HUES6 (cell line): ENCODE measurements at regions not wholly inside any gene's neighbourhood (a gene's known extent, or its start where the extent isn't known, plus 50 kb on each side); places are given as distances from the start of the nearest gene placed in this dataset.

ENCODE experiments used
- H3K27ac ChIP-seq: 2 replicates; pipeline ENCODE4 v1.7.0; 2013; ENCODE audit warnings: low read depth, mild to moderate bottlenecking, low read length, inconsistent platforms
- H3K27me3 ChIP-seq: 2 replicates; pipeline ENCODE4 v1.6.1; 2013; ENCODE audit warnings: low read length; ENCODE audit not compliant: control insufficient read depth, insufficient read depth
- H3K36me3 ChIP-seq: 2 replicates; pipeline ENCODE4 v1.6.1; 2013; ENCODE audit warnings: low read length; ENCODE audit not compliant: control insufficient read depth, insufficient read depth
- H3K4me1 ChIP-seq: 2 replicates; pipeline ENCODE4 v1.6.1; 2013; ENCODE audit warnings: low read length; ENCODE audit not compliant: control insufficient read depth, insufficient read depth
- H3K4me3 ChIP-seq: 2 replicates; pipeline ENCODE4 v1.5.1; 2013; ENCODE audit warnings: low read depth, low read length
- H3K9ac ChIP-seq: one replicate; pipeline ENCODE4 v1.6.1; 2013; ENCODE audit warnings: mild to moderate bottlenecking, low read length
- H3K9me3 ChIP-seq: 2 replicates; pipeline ENCODE4 v1.6.1; 2013; ENCODE audit warnings: low read depth, low read length; ENCODE audit not compliant: control insufficient read depth, insufficient read depth

DNA sequence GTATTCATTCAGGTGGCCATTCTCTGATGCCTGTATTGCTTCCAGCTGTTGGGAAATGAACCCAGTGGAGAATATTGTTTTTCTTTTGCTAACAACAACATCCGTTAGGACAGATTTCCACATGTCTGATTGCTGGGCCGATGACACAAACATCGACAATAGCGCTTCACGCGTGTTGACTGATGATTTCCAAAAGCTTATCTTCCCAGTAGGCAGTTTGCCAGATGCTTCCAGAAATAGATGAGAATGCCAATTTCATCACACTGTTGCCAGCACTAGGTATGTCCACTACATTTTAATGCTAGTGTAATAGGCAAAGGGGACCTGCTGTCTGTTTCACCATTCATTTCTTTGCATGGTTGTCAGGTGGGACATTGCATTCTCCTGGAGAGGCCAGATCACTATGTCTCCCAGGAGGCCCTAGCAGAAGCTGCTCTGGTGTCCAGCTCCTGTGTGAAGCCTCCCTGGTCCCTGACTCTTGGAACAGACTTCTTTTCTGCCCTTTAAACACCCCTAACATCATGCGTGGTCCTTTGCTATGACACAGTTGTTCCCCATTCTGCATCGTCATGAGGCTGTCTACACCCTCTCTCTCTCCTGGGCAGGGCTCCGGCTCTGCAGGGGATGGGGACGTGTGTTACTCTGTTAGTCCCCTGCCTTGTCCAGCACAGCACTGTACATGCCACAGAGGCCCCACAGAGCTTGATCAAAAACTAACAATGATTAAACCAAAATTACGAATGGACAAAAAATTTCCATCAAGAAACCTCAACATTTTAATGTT, 181.6 kb downstream of the CDH26 start:
- Histone ChIP-seq H3K4me3 (no peak overlapping the region), H3K36me3 (no peaks in the 10 kb centered on the region), H3K9ac (no peak overlapping the region), H3K9me3 (no peaks in the 10 kb centered on the region), H3K4me1 (no peaks in the 10 kb centered on the region), H3K27me3 (no peaks in the 10 kb centered on the region), H3K27ac (no peak overlapping the region)

DNA sequence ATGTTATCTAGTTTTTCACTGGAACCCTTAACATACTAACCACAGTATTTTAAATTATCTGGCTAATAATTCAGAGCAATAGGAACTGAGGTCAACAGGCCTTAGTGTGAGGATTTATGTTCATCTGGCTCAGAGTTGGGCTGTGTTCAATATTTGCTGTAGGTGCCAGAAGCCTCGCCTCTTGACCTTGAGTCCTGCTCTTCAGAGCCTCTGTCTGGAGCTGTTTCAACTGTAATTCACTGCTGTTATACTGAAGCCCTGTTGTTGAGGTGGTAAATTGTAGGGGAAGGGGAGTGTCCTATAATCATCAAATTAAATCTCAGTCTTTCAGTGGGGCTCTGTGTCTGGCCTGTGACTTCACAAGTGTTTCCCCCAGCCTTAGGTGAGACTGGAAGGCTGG, 184.4 kb downstream of the CDH26 start:
- Histone ChIP-seq H3K27ac (no peak overlapping the region), H3K27me3 (no peaks in the 10 kb centered on the region), H3K4me1 (peaks cover 24% of the 10 kb centered on the region), H3K36me3 (no peaks in the 10 kb centered on the region), H3K9me3 (no peaks in the 10 kb centered on the region), H3K4me3 (no peak overlapping the region), H3K9ac (no peak overlapping the region)

DNA sequence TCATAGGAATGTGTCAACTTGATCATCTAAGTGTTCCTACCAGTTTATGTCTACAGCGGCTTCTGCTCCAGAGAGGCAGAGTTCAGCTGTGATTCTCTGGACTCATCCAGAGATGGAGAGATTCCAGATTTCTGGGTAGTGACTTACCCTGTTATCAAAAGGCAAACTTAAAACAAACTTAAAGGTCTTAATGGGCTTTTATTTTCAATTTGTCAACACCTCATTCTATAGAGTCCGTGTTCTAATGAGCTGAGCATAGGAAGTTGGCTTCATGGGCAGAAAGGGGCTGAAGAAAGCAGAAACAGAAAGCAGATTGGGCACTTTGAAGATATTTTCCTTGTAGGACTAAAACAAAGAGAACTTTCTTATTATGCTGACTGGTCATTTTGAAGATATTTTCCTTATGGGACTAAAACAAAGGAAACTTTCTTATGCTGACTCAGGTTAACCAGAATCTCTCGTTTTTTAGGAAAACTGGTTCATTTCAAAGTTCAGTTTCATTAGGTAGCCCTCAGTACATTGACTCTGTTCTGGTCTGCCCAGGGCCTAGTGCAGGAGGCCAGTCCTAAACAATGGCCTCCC, 185.1 kb downstream of the CDH26 start:
- no peak overlapping the region for H3K9ac ChIP-seq
- H3K4me3 ChIP-seq, result no peak overlapping the region
- H3K27me3 ChIP-seq, result no peaks in the 10 kb centered on the region
- H3K27ac ChIP-seq, result no peak overlapping the region
- H3K4me1 ChIP-seq, result peaks cover 24% of the 10 kb centered on the region
- H3K9me3 ChIP-seq, result no peaks in the 10 kb centered on the region; the same call in 1 of the 2 replicates
- H3K36me3 ChIP-seq, result no peaks in the 10 kb centered on the region

DNA sequence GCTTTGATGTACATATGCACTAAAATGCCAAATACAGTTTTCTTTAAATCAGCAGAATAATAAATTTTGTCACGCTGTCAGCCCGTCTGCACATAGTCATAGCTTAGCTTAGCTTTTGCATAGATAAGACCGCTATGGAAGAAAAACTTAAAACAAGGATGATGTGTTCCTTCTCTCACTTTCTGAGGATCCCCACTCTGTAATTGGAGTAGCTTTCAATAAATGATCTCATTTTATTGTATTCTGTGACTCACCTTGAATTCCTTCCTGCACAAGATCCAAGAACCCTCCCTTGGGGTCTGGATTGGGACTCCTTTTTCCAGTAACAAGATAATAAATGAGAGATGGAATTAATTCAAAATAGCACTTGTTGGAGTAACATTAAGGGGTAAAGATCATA, 186.2 kb downstream of the CDH26 start:
- Histone ChIP-seq H3K27me3 (no peaks in the 10 kb centered on the region), H3K9ac (no peak overlapping the region), H3K9me3 (peaks cover 4% of the 10 kb centered on the region; the same call in 1 of the 2 replicates), H3K27ac (no peak overlapping the region), H3K4me1 (peaks cover 24% of the 10 kb centered on the region), H3K36me3 (no peaks in the 10 kb centered on the region), H3K4me3 (no peak overlapping the region)

DNA sequence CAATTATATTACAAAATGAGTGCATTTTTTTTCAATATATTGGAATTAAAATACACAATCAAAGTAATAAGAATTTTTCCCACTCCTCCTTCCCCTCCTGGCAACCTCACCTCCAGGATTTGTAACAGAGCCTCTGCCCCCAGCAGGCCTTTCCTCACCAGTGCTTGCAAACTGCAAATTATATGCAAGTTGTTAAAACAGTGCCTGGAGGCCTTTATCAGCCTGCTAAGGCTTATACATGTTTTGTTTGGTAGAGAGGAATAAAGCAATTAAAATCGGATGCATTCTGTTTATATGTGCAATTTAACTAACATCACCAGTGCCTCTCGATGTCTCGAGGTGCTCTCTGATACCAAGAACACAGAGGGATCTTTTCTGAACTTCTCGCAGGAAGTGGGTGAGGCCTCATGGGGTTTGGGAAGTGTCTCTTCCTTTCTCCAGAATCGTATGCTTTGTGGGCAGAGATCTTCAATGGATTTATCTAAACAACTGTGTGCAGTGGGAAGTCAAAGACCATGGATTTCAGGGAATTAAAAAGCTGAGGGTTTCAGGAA, 186.8 kb downstream of the CDH26 start:
- Histone ChIP-seq H3K27ac (no peak overlapping the region), H3K4me3 (no peak overlapping the region), H3K9ac (no peak overlapping the region), H3K4me1 (peaks cover 24% of the 10 kb centered on the region), H3K27me3 (no peaks in the 10 kb centered on the region; the same call in 1 of the 2 replicates), H3K36me3 (no peaks in the 10 kb centered on the region), H3K9me3 (peaks cover 4% of the 10 kb centered on the region; the same call in 1 of the 2 replicates)

DNA sequence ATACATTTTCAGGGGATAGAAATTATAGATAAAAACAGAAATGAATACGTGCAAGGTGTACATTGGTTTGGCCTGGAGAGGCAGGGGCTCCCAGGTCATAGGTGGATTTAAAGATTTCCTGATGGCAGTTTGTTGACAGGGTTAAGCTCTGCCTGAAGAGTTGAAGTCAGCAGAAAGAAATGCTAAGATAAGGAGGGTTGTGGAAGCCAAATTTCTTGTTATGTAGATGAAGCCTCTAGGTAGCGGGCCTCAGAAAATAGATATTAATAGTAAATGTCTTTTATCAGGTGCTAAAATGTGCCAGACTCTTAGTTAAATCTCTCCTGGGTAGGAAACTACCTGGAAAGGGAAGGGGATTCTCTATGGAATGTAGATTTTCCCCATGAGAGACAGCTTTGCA, 188.8 kb downstream of the CDH26 start:
- H3K27ac ChIP-seq, result no peak overlapping the region; the same call in 1 of the 2 replicates
- H3K4me1 ChIP-seq, result peaks cover 24% of the 10 kb centered on the region
- H3K27me3 ChIP-seq, result no peaks in the 10 kb centered on the region; the same call in 1 of the 2 replicates
- no peaks in the 10 kb centered on the region for H3K36me3 ChIP-seq
- H3K9me3 ChIP-seq, result peaks cover 4% of the 10 kb centered on the region; the same call in 1 of the 2 replicates
- H3K4me3 ChIP-seq, result no peak overlapping the region
- no peak overlapping the region for H3K9ac ChIP-seq

DNA sequence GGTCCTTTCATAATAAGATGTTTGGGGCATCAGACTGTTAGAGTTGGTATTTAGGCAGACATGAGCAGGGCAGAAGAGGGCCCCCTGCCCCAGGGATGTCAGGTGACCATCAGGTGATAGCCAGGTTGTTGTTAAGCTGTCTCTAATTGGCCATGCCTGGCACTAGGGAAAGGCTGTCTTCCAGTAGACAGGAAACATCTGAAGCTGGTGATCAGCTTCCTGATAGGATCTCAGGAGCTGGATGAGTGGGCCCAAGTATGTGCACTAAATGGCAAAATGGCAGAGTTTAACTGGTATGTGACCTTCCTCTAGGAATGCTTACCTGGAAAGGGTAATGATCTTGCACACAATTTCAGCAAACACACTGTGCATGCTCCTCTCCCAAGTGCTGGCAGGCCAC, 190.7 kb downstream of the CDH26 start:
- H3K9ac ChIP-seq, result no peak overlapping the region
- no peak overlapping the region for H3K4me3 ChIP-seq
- H3K27ac ChIP-seq, result no peak overlapping the region
- H3K36me3 ChIP-seq, result no peaks in the 10 kb centered on the region
- peaks cover 24% of the 10 kb centered on the region for H3K4me1 ChIP-seq
- H3K9me3 ChIP-seq, result peaks cover 4% of the 10 kb centered on the region; the same call in 1 of the 2 replicates
- H3K27me3 ChIP-seq, result no peaks in the 10 kb centered on the region; the same call in 1 of the 2 replicates

DNA sequence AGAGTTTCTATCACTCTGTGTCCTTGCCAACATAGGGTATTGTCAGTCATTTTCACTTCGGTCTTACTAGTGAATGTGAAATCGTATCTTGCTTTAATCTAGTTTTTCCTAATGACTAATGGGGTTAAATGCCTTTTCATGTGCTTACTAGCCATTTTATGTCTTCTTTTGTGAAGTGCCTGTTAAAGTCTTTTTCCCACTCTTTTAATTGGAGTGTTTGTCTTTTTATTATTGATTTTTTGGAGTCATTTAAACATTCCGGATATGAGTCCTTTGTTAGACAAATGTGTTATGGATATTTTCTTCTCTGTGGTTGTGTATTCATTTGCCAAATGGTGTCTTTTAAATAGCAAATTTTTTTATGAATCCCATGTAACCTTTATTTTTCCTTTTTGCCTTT, 194.6 kb downstream of the CDH26 start:
- Histone ChIP-seq H3K9ac (no peak overlapping the region), H3K27me3 (no peaks in the 10 kb centered on the region; the same call in 1 of the 2 replicates), H3K4me3 (no peak overlapping the region)

DNA sequence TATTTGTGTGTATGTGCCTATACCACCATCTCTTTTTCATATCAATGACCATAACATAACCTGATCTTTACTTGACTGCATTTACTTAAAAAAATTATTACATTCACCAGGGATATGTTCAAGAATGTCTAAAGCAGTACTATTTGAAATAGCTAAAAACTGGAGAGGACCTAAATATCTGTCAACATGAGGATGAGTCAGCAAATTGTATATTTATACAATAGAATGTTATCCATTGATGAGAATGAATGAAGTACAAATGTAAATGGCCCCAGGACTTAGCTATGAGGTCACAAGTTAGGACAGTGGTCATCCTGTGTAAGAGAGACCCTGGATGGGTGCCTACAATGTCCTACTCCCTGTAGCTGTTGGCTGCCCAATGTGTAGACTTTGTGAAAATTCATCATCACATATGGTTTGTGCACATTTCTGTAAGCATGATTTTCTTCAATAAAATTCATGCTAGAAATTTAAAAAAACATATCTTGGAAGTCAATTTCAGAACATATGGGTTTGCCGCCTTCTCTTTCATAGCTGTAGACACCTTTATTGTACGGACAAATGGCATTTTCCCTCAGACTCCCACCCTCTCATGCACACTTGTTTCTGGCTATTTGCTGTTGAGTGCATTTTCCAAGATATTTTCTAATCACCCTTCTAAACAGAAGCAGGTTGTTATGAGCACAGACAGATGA, 202.4 kb downstream of the CDH26 start:
- H3K4me3 ChIP-seq, result no peak overlapping the region
- no peak overlapping the region for H3K27ac ChIP-seq
- H3K27me3 ChIP-seq, result no peaks in the 10 kb centered on the region
- H3K9me3 ChIP-seq, result peaks cover 4% of the 10 kb centered on the region
- H3K9ac ChIP-seq, result no peak overlapping the region
- no peaks in the 10 kb centered on the region for H3K36me3 ChIP-seq
- H3K4me1 ChIP-seq, result no peaks in the 10 kb centered on the region

More for the DNA sequence above, 194.6 kb downstream of the CDH26 start:
- H3K9me3 ChIP-seq, result peaks cover 9% of the 10 kb centered on the region
- H3K36me3 ChIP-seq, result no peaks in the 10 kb centered on the region
- no peak overlapping the region for H3K27ac ChIP-seq
- no peaks in the 10 kb centered on the region for H3K4me1 ChIP-seq

DNA sequence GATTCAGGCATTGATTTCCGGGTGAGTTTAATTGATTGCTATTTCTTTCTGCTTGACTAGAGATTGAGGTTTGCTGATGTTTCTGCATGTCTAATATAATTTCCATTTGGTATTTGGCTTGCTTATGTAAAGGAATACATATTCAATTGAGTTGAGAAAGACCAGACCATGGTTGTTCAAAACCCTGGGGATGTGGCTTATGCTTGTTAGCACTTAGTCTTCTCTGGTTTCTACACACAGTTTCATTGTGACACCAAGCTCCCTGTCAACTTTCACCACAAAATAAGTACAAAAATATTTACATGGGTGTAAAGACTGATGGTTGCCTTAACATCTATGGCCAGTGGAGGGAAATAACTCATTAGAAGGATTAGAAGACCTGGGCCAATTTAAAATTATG, 209.6 kb downstream of the CDH26 start:
- Histone ChIP-seq H3K4me1 (no peaks in the 10 kb centered on the region), H3K27me3 (no peaks in the 10 kb centered on the region), H3K36me3 (no peaks in the 10 kb centered on the region), H3K27ac (no peak overlapping the region), H3K9ac (no peak overlapping the region), H3K4me3 (no peak overlapping the region), H3K9me3 (no peaks in the 10 kb centered on the region)

DNA sequence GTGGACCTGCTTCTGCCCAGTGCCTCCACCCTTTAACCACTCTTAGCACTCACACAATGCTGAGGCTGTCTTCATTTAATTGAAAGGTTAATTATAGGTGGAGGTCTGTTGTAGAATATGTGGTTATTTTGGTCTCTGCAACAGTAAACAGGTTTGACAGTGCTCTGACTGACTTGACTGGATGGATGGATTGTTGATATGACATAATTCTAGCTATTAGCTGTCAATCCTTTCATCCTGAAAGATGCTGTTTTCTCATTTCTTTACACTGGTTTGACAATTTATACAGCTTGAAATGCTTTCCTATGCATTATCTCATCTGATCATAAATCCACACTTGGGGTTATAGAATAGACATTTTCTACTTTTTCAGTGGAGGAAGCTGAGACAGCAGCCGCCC, 210.7 kb downstream of the CDH26 start:
- H3K27me3 ChIP-seq, result no peaks in the 10 kb centered on the region
- H3K4me1 ChIP-seq, result no peaks in the 10 kb centered on the region
- H3K9me3 ChIP-seq, result no peaks in the 10 kb centered on the region
- H3K36me3 ChIP-seq, result no peaks in the 10 kb centered on the region
- H3K9ac ChIP-seq, result no peak overlapping the region
- no peak overlapping the region for H3K27ac ChIP-seq
- no peak overlapping the region for H3K4me3 ChIP-seq
